K562 (cell line): ENCODE measurements at regions not wholly inside any gene's neighbourhood (a gene's known extent, or its start where the extent isn't known, plus 50 kb on each side); places are given as distances from the start of the nearest gene placed in this dataset.

Source experiments
- CREB3L1 ChIP-seq: fragments of 450-650 bp; IDR thresholded peaks from 2 replicates; pipeline ENCODE4 v1.6.1; 2014; ENCODE audit warnings: low read depth, mild to moderate bottlenecking, moderate library complexity, borderline replicate concordance
- NBN ChIP-seq: fragments of 450-650 bp; IDR thresholded peaks from 2 replicates; pipeline ENCODE4 v1.6.1; 2016; ENCODE audit warnings: low read depth, mild to moderate bottlenecking
- TEAD2 ChIP-seq: fragments of 450-650 bp; IDR thresholded peaks from 2 replicates; pipeline ENCODE4 v1.6.1; 2016; ENCODE audit warnings: missing genetic modification characterization, control low read depth, missing compliant biosample characterization
- XRCC3 ChIP-seq: fragments of 450-650 bp; IDR thresholded peaks from 2 replicates; pipeline ENCODE4 v1.6.1; 2017; ENCODE audit warnings: mild to moderate bottlenecking, moderate library complexity
- ZNF232 ChIP-seq: sonication (generic); formaldehyde crosslinking; IDR thresholded peaks from 2 replicates; pipeline ENCODE4 v1.8.0; 2022; ENCODE audit warnings: mild to moderate bottlenecking, missing genetic modification reagents
- ZNF431 ChIP-seq: sonication (generic); formaldehyde crosslinking; IDR thresholded peaks from 2 replicates; pipeline ENCODE4 v1.8.0; 2022; ENCODE audit warnings: mild to moderate bottlenecking, missing genetic modification reagents
- ZSCAN29 ChIP-seq: fragments of 450-650 bp; IDR thresholded peaks from 2 replicates; pipeline ENCODE4 v1.6.1; 2017

DNA sequence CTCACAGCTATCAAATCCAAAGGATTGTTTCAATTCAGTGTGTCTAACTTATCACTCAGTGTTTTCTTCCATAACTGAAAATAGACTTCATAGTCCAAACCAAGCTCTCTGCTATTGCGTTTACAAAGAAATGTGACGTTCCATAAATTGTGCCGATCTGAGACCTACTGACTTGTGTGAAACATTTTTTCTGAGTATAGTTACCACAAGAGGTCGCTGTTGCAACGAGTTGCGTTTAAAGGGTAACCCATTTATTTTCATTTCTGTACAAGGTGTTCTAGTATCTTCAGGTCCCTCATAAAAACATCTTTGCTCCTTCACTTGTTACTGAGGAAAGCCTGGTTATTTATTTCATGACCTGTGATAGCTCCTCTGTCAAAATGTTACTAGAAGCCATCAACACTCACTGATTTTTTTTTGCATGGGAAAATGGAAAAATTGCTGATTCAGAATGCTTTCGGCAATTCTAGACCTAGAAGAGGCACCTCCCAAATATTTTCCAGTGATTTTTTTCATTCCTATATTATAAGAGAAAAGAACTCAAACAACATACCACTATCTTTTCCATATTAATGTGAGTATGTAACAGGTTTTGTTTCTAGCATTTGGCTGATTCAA, 60.9 kb upstream of the OR4E1 start:
- no peak for TF ChIP-seq ZNF232 (CRISPR knock-in tag)
- no peak for TF ChIP-seq ZNF431 (CRISPR knock-in tag)
- TF ChIP-seq TEAD2 (tag), result no peak
- TF ChIP-seq XRCC3, result no peak
- TF ChIP-seq NBN, result no peak
- no peak for TF ChIP-seq ZSCAN29
- no peak for TF ChIP-seq CREB3L1
